ENCODE measurements at regions not wholly inside any gene's neighbourhood (a gene's known extent, or its start where the extent isn't known, plus 50 kb on each side); places are given as distances from the start of the nearest gene placed in this dataset.

DNA sequence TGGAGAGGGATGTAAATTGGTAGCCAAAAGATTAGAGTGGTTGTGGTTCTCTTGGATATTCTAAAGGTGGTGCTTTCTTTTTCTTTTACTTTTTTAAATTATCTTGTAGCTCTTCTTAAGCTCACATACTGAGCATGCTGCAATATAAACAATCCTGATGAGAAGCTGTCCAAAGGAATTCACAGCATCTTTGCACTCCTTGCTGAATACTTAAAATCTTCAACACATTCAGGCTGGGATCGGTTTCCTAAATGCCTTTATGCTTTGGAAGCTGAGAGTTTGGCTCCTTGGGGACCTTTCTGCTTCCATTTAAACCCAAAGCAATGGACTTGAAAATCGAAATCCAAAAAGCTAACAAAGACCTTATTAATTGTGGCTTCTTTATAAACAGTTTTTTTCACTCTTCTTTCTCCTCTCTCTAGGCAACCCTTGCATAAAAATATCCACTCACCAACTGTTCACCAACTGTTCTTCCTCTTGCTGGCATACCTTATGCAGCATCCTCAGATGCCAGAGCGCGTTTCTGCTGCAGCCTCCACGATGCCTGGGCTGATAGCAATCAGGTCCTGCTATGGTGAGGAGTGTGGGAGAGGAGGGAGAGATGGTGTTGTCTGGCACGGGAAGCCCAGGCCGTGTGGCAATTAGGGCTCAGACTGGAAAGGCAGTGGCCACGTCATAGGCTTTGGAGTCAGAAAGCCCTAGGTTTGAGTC is 535.8 kb upstream of the DAB1 start:
- H2AFZ ChIP-seq: no peak overlapping the region

DNA sequence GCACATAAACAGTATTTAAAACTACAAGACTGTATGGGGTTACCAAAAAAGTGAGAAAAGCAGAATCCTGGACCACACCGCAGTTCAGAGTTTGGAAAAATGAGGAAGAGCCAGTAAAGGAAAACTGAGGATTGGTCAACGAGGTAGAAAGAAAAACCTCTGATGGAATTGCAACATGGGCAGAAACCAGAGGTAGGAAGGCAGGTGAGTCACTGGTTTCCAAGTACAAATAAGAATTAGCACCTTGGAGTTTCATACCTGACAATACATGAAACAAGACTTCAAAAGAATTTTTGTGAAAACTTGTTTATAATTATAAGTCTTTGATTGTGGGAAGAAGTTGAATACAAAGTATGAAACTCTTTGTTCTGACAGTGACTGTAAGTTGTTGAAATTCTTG is 533.7 kb upstream of the DAB1 start:
- H3F3A ChIP-seq (ENCODE audit: insufficient read depth, low read depth): no peaks in the 10 kb centered on the region
- CTCF ChIA-PET: no interaction called here
- TF ChIP-seq, protein P1, sequence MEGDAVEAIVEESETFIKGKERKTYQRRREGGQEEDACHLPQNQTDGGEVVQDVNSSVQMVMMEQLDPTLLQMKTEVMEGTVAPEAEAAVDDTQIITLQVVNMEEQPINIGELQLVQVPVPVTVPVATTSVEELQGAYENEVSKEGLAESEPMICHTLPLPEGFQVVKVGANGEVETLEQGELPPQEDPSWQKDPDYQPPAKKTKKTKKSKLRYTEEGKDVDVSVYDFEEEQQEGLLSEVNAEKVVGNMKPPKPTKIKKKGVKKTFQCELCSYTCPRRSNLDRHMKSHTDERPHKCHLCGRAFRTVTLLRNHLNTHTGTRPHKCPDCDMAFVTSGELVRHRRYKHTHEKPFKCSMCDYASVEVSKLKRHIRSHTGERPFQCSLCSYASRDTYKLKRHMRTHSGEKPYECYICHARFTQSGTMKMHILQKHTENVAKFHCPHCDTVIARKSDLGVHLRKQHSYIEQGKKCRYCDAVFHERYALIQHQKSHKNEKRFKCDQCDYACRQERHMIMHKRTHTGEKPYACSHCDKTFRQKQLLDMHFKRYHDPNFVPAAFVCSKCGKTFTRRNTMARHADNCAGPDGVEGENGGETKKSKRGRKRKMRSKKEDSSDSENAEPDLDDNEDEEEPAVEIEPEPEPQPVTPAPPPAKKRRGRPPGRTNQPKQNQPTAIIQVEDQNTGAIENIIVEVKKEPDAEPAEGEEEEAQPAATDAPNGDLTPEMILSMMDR (conservative IDR thresholded peaks at IDR 0.05): no peak
- no peak for TF ChIP-seq EZH2 (IDR thresholded peaks at IDR 0.05; ENCODE audit: low read depth)
- no peak for DNase-seq
- no peak overlapping the region for H3K4me3 ChIP-seq
- intact Hi-C loops (cut with micrococcal nuclease; ENCODE audit: unreplicated experiment): no loop called here
- H4K20me1 ChIP-seq (ENCODE audit: insufficient read depth): no peaks in the 10 kb centered on the region
- H2AFZ ChIP-seq: no peak overlapping the region
- H3K27me3 ChIP-seq (ENCODE audit: insufficient read depth, low read depth): no peaks in the 10 kb centered on the region
- POLR2A ChIA-PET (ENCODE audit: unreplicated experiment): no interaction called here
- no peaks in the 10 kb centered on the region for H3K79me2 ChIP-seq (ENCODE audit: low read depth)
- no peak overlapping the region for H3K4me2 ChIP-seq
- H3K9me3 ChIP-seq (ENCODE audit: insufficient read depth, low read depth): no peaks in the 10 kb centered on the region
- no TSS peak for BruUV-seq (replicated peaks)
- H3K27ac ChIP-seq: no peak overlapping the region
- H3K36me3 ChIP-seq (ENCODE audit: low read depth): no peaks in the 10 kb centered on the region
- H3K9me2 ChIP-seq (ENCODE audit: insufficient read depth): no peaks in the 10 kb centered on the region
- no peaks in the 10 kb centered on the region for H3K4me1 ChIP-seq (replicated peaks; ENCODE audit: insufficient read depth)

More for the DNA sequence above, 535.8 kb upstream of the DAB1 start:
- ChIA-PET CTCF (no interaction called here), POLR2A (ENCODE audit: unreplicated experiment) (no interaction called here)
- H3K4me3 ChIP-seq: no peak overlapping the region
- intact Hi-C loops (cut with micrococcal nuclease; ENCODE audit: unreplicated experiment): no loop called here
- no peaks in the 10 kb centered on the region for H3K27me3 ChIP-seq (ENCODE audit: insufficient read depth, low read depth)
- H3K4me1 ChIP-seq (replicated peaks; ENCODE audit: insufficient read depth): no peaks in the 10 kb centered on the region
- no peaks in the 10 kb centered on the region for H3K79me2 ChIP-seq (ENCODE audit: low read depth)
- TF ChIP-seq EZH2 (IDR thresholded peaks at IDR 0.05; ENCODE audit: low read depth): no peak
- TF ChIP-seq, protein P1 (conservative IDR thresholded peaks at IDR 0.05): no peak
- no peaks in the 10 kb centered on the region for H3F3A ChIP-seq (ENCODE audit: insufficient read depth, low read depth)
- H3K36me3 ChIP-seq (ENCODE audit: low read depth): no peaks in the 10 kb centered on the region
- no TSS peak for BruUV-seq (replicated peaks)
- H3K27ac ChIP-seq: no peak overlapping the region
- no peak for DNase-seq
- no peaks in the 10 kb centered on the region for H3K9me3 ChIP-seq (ENCODE audit: insufficient read depth, low read depth)
- H3K4me2 ChIP-seq: no peak overlapping the region
- no peaks in the 10 kb centered on the region for H4K20me1 ChIP-seq (ENCODE audit: insufficient read depth)
- H3K9me2 ChIP-seq (ENCODE audit: insufficient read depth): no peaks in the 10 kb centered on the region

DNA sequence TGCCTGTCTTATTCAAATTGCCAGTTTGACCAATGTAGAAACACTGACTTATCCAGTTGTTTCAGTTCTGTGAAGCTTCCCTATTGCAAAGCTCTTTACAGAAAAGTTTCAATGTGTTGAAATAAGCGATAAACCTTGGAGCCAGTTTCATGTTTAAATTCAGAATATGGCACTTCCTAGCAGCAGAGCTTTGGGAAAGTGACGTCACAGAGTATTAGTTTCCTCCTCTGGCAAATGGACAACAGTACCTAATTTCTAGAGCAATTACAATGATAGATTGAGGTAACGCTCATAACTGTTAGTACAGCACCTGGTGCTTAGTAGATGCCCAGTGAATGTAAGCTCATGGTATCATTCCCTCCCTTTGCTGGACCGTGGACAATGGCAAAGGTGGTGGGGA is 527.5 kb upstream of the DAB1 start:
- CTCF ChIA-PET: no interaction called here
- Histone ChIP-seq H3K4me3 (no peak overlapping the region), H3K27me3 (ENCODE audit: insufficient read depth, low read depth) (no peaks in the 10 kb centered on the region)

More for the DNA sequence above, 527.5 kb upstream of the DAB1 start:
- no TSS peak for BruUV-seq (replicated peaks)
- Histone ChIP-seq H3K36me3 (ENCODE audit: low read depth) (no peaks in the 10 kb centered on the region), H3F3A (ENCODE audit: insufficient read depth, low read depth) (no peaks in the 10 kb centered on the region), H4K20me1 (ENCODE audit: insufficient read depth) (no peaks in the 10 kb centered on the region), H3K4me2 (no peak overlapping the region), H3K9me3 (ENCODE audit: insufficient read depth, low read depth) (no peaks in the 10 kb centered on the region), H3K9me2 (ENCODE audit: insufficient read depth) (no peaks in the 10 kb centered on the region), H2AFZ (no peak overlapping the region), H3K27ac (no peak overlapping the region), H3K79me2 (ENCODE audit: low read depth) (no peaks in the 10 kb centered on the region), H3K4me1 (replicated peaks; ENCODE audit: insufficient read depth) (no peaks in the 10 kb centered on the region)
- no peak for DNase-seq
- POLR2A ChIA-PET (ENCODE audit: unreplicated experiment): no interaction called here
- intact Hi-C loops (cut with micrococcal nuclease; ENCODE audit: unreplicated experiment): no loop called here
- TF ChIP-seq, protein P1 (conservative IDR thresholded peaks at IDR 0.05): no peak
- no peak for TF ChIP-seq EZH2 (IDR thresholded peaks at IDR 0.05; ENCODE audit: low read depth)

Data from PC-9 (cell line).